ENCODE measurements at regions not wholly inside any gene's neighbourhood (a gene's known extent, or its start where the extent isn't known, plus 50 kb on each side); places are given as distances from the start of the nearest gene placed in this dataset.

DNA sequence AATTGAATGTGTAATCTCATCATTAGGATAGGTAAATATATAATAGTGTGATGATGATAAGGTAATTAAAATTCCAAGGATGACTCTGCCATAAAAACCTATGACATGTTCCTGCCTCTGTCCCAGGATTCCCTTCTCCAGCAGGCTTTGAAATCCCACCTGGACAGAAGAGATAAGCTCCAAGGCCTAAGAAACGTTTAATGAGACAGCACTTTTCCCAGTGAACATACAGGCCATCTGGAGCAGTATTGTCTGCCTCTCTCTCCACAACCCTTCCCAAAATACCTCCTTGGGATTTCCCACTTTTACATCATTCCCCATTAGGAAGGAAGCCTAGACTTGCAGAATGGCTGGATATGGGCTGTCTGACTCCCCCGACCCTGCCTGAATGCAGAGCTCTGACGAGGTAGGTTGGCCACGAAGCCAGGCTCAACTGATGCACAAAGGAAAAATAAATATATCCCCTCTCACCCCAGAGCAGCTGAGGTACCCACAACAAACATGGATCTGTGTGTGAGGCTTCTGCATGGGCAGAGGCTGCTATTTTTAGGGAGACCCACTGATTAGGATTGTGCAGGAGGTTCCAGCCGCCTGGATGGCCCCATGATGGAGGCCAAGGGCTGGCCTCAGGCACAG, 71.0 kb downstream of the TMPRSS5 start:
- Histone ChIP-seq H2BK120ac (ENCODE audit: low read depth, low read length) (no peak overlapping the region), H3K4ac (ENCODE audit: low read length) (no peak overlapping the region), H3K27me3 (ENCODE audit: control insufficient read depth in 3 of 3, insufficient read depth in 3 of 3, low read depth in 1 of 3, low read length in 3 of 3) (peaks cover 0 to 6% (median 0%) of the 10 kb centered on the region in 3 experiments), H3K4me3 (ENCODE audit: low read length in 2 of 2) (no peak overlapping the region), H2BK12ac (ENCODE audit: low read length) (no peak overlapping the region), H3K27ac (replicated peaks; ENCODE audit: low read length) (no peak overlapping the region), H4K91ac (ENCODE audit: low read depth, low read length, poor library complexity) (no peak overlapping the region), H2AK5ac (ENCODE audit: low read depth, low read length) (no peak overlapping the region), H4K8ac (ENCODE audit: low read depth, low read length) (no peak overlapping the region), H2BK15ac (ENCODE audit: low read length) (no peak overlapping the region), H3K9me3 (replicated peaks in 1 of 2; ENCODE audit: control insufficient read depth in 2 of 2, insufficient read depth in 1 of 2, low read depth in 1 of 2, low read length in 2 of 2) (peaks cover 0 to 2% of the 10 kb centered on the region in 2 donors), H2AFZ (ENCODE audit: low read length) (no peak overlapping the region), H3K36me3 (replicated peaks in 1 of 2; ENCODE audit: control insufficient read depth in 2 of 2, insufficient read depth in 2 of 2, low read length in 2 of 2) (no peaks in the 10 kb centered on the region), H3K23ac (ENCODE audit: low read depth, low read length, poor library complexity) (no peak overlapping the region), H2BK5ac (ENCODE audit: low read length) (no peak overlapping the region), H3K18ac (ENCODE audit: low read length) (no peak overlapping the region), H3K14ac (ENCODE audit: low read length) (no peak overlapping the region), H3K9ac (ENCODE audit: low read depth, low read length, poor library complexity) (no peak overlapping the region), H3K4me2 (ENCODE audit: insufficient read depth, low read length, poor library complexity, severe bottlenecking) (no peak overlapping the region), H3K4me1 (ENCODE audit: control insufficient read depth in 2 of 2, insufficient read depth in 1 of 2, low read depth in 1 of 2, low read length in 2 of 2) (no peaks in the 10 kb centered on the region), H3K79me1 (ENCODE audit: low read depth, low read length) (no peaks in the 10 kb centered on the region)
- WGBS, 2 donors (ENCODE audit: extremely low coverage in 2 of 2, insufficient read length in 2 of 2, insufficient replicate concordance in 1 of 2) = no CpG with 5 or more reads among the region's 5 CpGs
- DNase-seq (ENCODE audit: low spot score) = no peak

DNA sequence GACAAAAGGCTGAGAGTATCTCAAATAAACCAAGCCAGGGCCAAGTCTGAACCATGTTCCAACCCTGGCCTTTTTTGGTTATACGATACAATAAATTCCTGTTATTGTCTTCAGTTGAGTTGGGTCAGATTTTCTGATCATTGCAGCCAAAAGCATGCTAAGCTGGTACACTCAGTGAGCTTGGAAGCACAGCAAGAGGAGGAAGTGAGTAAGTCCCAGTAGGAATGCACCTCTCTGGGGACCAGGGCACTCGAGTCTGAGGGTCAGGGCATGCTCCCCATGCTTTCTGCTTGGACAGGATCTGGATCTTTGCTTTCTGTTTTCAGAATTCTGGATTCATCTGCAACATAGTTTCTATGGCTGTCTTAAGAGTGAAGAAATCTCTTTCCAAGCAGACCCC, 73.1 kb downstream of the TMPRSS5 start:
- Histone ChIP-seq H3K4me2 (ENCODE audit: insufficient read depth, low read length, poor library complexity, severe bottlenecking) (no peak overlapping the region), H3K4me1 (ENCODE audit: control insufficient read depth in 2 of 2, insufficient read depth in 1 of 2, low read depth in 1 of 2, low read length in 2 of 2) (peaks cover 0 to 7% of the 10 kb centered on the region in 2 donors), H2BK120ac (ENCODE audit: low read depth, low read length) (no peak overlapping the region), H3K9me3 (replicated peaks in 1 of 2; ENCODE audit: control insufficient read depth in 2 of 2, insufficient read depth in 1 of 2, low read depth in 1 of 2, low read length in 2 of 2) (peaks cover 0 to 2% of the 10 kb centered on the region in 2 donors), H3K4ac (ENCODE audit: low read length) (no peak overlapping the region), H2AFZ (ENCODE audit: low read length) (no peak overlapping the region), H3K23ac (ENCODE audit: low read depth, low read length, poor library complexity) (no peak overlapping the region), H3K4me3 (ENCODE audit: low read length in 2 of 2) (no peak overlapping the region), H2BK5ac (ENCODE audit: low read length) (no peak overlapping the region), H2BK15ac (ENCODE audit: low read length) (no peak overlapping the region), H2BK12ac (ENCODE audit: low read length) (no peak overlapping the region), H3K9ac (ENCODE audit: low read depth, low read length, poor library complexity) (no peak overlapping the region), H4K91ac (ENCODE audit: low read depth, low read length, poor library complexity) (no peak overlapping the region), H2AK5ac (ENCODE audit: low read depth, low read length) (no peak overlapping the region), H3K18ac (ENCODE audit: low read length) (no peak overlapping the region), H3K14ac (ENCODE audit: low read length) (no peak overlapping the region), H3K27ac (replicated peaks; ENCODE audit: low read length) (no peak overlapping the region), H3K79me1 (ENCODE audit: low read depth, low read length) (no peaks in the 10 kb centered on the region), H4K8ac (ENCODE audit: low read depth, low read length) (no peak overlapping the region), H3K27me3 (ENCODE audit: control insufficient read depth in 3 of 3, insufficient read depth in 3 of 3, low read depth in 1 of 3, low read length in 3 of 3) (peaks cover 0 to 5% (median 0%) of the 10 kb centered on the region in 3 experiments), H3K36me3 (replicated peaks in 1 of 2; ENCODE audit: control insufficient read depth in 2 of 2, insufficient read depth in 2 of 2, low read length in 2 of 2) (no peaks in the 10 kb centered on the region)
- no peak for DNase-seq (ENCODE audit: low spot score)
- no CpG with 5 or more reads among the region's 2 CpGs for WGBS, 2 donors (ENCODE audit: extremely low coverage in 2 of 2, insufficient read length in 2 of 2, insufficient replicate concordance in 1 of 2)

- Histone ChIP-seq H3K23ac (ENCODE audit: low read depth, low read length, poor library complexity) (no peak overlapping the region), H3K79me1 (ENCODE audit: low read depth, low read length) (no peaks in the 10 kb centered on the region), H3K4ac (ENCODE audit: low read length) (no peak overlapping the region), H3K27ac (replicated peaks; ENCODE audit: low read length) (no peak overlapping the region), H2BK120ac (ENCODE audit: low read depth, low read length) (no peak overlapping the region), H3K9me3 (replicated peaks in 1 of 2; ENCODE audit: control insufficient read depth in 2 of 2, insufficient read depth in 1 of 2, low read depth in 1 of 2, low read length in 2 of 2) (no peaks in the 10 kb centered on the region), H4K91ac (ENCODE audit: low read depth, low read length, poor library complexity) (no peak overlapping the region), H2AK5ac (ENCODE audit: low read depth, low read length) (no peak overlapping the region), H3K36me3 (replicated peaks in 1 of 2; ENCODE audit: control insufficient read depth in 2 of 2, insufficient read depth in 2 of 2, low read length in 2 of 2) (no peaks in the 10 kb centered on the region), H3K4me1 (ENCODE audit: control insufficient read depth in 2 of 2, insufficient read depth in 1 of 2, low read depth in 1 of 2, low read length in 2 of 2) (peaks cover 0 to 7% of the 10 kb centered on the region in 2 donors), H3K9ac (ENCODE audit: low read depth, low read length, poor library complexity) (no peak overlapping the region), H4K8ac (ENCODE audit: low read depth, low read length) (no peak overlapping the region), H2AFZ (ENCODE audit: low read length) (no peak overlapping the region), H2BK5ac (ENCODE audit: low read length) (no peak overlapping the region), H3K14ac (ENCODE audit: low read length) (no peak overlapping the region), H3K18ac (ENCODE audit: low read length) (no peak overlapping the region), H3K4me3 (ENCODE audit: low read length in 2 of 2) (no peak overlapping the region), H3K27me3 (ENCODE audit: control insufficient read depth in 3 of 3, insufficient read depth in 3 of 3, low read depth in 1 of 3, low read length in 3 of 3) (peaks cover 0 to 8% (median 0%) of the 10 kb centered on the region in 3 experiments), H2BK15ac (ENCODE audit: low read length) (no peak overlapping the region), H2BK12ac (ENCODE audit: low read length) (no peak overlapping the region), H3K4me2 (ENCODE audit: insufficient read depth, low read length, poor library complexity, severe bottlenecking) (no peak overlapping the region)
- no CpG with 5 or more reads among the region's 8 CpGs for WGBS, 2 donors (ENCODE audit: extremely low coverage in 2 of 2, insufficient read length in 2 of 2, insufficient replicate concordance in 1 of 2)
- no peak for DNase-seq (ENCODE audit: low spot score)
Measured at GRCh38 chr11:113629562-113629961, 76.5 kb downstream of the TMPRSS5 start.

- no peaks in the 10 kb centered on the region for H3K79me1 ChIP-seq (ENCODE audit: low read depth, low read length)
- no peak overlapping the region for H3K14ac ChIP-seq (ENCODE audit: low read length)
- DNase-seq (ENCODE audit: low spot score) = peak; percentile 17
- peaks cover 0 to 7% of the 10 kb centered on the region in 2 donors for H3K4me1 ChIP-seq (ENCODE audit: control insufficient read depth in 2 of 2, insufficient read depth in 1 of 2, low read depth in 1 of 2, low read length in 2 of 2)
- no peak overlapping the region for H4K91ac ChIP-seq (ENCODE audit: low read depth, low read length, poor library complexity)
- H3K4me2 ChIP-seq (ENCODE audit: insufficient read depth, low read length, poor library complexity, severe bottlenecking) = no peak overlapping the region
- H3K18ac ChIP-seq (ENCODE audit: low read length) = no peak overlapping the region
- no peak overlapping the region for H2AFZ ChIP-seq (ENCODE audit: low read length)
- peaks cover 0 to 8% (median 0%) of the 10 kb centered on the region in 3 experiments for H3K27me3 ChIP-seq (ENCODE audit: control insufficient read depth in 3 of 3, insufficient read depth in 3 of 3, low read depth in 1 of 3, low read length in 3 of 3)
- H3K23ac ChIP-seq (ENCODE audit: low read depth, low read length, poor library complexity) = no peak overlapping the region
- H3K9ac ChIP-seq (ENCODE audit: low read depth, low read length, poor library complexity) = no peak overlapping the region
- no peak overlapping the region for H2AK5ac ChIP-seq (ENCODE audit: low read depth, low read length)
- H4K8ac ChIP-seq (ENCODE audit: low read depth, low read length) = no peak overlapping the region
- no peak overlapping the region for H2BK5ac ChIP-seq (ENCODE audit: low read length)
- WGBS, 2 donors (ENCODE audit: extremely low coverage in 2 of 2, insufficient read length in 2 of 2, insufficient replicate concordance in 1 of 2) = no CpG with 5 or more reads among the region's 2 CpGs
- H2BK120ac ChIP-seq (ENCODE audit: low read depth, low read length) = no peak overlapping the region
- no peak overlapping the region for H3K27ac ChIP-seq (replicated peaks; ENCODE audit: low read length)
- no peak overlapping the region for H3K4me3 ChIP-seq (ENCODE audit: low read length in 2 of 2)
- H2BK12ac ChIP-seq (ENCODE audit: low read length) = no peak overlapping the region
- no peak overlapping the region for H2BK15ac ChIP-seq (ENCODE audit: low read length)
- no peaks in the 10 kb centered on the region for H3K9me3 ChIP-seq (replicated peaks in 1 of 2; ENCODE audit: control insufficient read depth in 2 of 2, insufficient read depth in 1 of 2, low read depth in 1 of 2, low read length in 2 of 2)
- no peak overlapping the region for H3K4ac ChIP-seq (ENCODE audit: low read length)
- no peaks in the 10 kb centered on the region for H3K36me3 ChIP-seq (replicated peaks in 1 of 2; ENCODE audit: control insufficient read depth in 2 of 2, insufficient read depth in 2 of 2, low read length in 2 of 2)
Measured at GRCh38 chr11:113628912-113629311, 77.2 kb downstream of the TMPRSS5 start.
